ENCODE measurements at regions not wholly inside any gene's neighbourhood (a gene's known extent, or its start where the extent isn't known, plus 50 kb on each side); places are given as distances from the start of the nearest gene placed in this dataset.

DNA sequence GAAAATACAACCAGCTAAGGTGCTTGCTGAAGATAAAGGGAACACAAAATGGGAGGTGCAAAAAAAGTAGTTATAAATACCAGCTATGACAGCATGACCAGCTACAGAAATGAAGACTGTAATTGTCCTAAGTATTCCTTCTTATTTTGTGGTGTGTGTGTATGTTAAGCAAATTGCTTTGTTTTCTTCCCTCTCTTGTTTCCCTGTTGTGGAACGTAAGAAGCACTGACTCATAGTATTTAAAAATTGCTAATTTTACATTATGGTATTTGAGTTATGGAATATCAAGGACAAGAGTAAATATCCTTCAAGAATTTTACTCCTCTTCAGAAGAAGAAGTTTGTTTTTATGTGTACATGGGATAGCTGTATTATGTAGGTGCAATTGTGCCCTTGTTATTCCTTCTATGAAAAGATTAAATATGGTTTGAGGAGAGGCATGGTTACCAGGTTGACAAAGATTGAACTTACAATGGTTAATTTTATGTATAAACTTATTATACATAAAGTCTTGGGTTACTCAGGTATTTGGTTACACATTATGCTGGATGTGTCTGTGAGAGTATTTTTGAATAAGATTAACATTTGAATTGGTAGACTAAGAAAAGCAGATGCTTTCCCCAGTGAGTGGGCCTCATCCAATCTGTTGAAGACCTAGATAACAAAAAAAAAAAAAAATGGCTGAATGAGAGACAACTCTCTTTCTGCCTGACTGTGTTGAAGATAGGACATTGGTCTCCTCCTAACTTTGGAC is 1132.1 kb upstream of the ALCAM start (continued):
- TF ChIP-seq, protein P1, sequence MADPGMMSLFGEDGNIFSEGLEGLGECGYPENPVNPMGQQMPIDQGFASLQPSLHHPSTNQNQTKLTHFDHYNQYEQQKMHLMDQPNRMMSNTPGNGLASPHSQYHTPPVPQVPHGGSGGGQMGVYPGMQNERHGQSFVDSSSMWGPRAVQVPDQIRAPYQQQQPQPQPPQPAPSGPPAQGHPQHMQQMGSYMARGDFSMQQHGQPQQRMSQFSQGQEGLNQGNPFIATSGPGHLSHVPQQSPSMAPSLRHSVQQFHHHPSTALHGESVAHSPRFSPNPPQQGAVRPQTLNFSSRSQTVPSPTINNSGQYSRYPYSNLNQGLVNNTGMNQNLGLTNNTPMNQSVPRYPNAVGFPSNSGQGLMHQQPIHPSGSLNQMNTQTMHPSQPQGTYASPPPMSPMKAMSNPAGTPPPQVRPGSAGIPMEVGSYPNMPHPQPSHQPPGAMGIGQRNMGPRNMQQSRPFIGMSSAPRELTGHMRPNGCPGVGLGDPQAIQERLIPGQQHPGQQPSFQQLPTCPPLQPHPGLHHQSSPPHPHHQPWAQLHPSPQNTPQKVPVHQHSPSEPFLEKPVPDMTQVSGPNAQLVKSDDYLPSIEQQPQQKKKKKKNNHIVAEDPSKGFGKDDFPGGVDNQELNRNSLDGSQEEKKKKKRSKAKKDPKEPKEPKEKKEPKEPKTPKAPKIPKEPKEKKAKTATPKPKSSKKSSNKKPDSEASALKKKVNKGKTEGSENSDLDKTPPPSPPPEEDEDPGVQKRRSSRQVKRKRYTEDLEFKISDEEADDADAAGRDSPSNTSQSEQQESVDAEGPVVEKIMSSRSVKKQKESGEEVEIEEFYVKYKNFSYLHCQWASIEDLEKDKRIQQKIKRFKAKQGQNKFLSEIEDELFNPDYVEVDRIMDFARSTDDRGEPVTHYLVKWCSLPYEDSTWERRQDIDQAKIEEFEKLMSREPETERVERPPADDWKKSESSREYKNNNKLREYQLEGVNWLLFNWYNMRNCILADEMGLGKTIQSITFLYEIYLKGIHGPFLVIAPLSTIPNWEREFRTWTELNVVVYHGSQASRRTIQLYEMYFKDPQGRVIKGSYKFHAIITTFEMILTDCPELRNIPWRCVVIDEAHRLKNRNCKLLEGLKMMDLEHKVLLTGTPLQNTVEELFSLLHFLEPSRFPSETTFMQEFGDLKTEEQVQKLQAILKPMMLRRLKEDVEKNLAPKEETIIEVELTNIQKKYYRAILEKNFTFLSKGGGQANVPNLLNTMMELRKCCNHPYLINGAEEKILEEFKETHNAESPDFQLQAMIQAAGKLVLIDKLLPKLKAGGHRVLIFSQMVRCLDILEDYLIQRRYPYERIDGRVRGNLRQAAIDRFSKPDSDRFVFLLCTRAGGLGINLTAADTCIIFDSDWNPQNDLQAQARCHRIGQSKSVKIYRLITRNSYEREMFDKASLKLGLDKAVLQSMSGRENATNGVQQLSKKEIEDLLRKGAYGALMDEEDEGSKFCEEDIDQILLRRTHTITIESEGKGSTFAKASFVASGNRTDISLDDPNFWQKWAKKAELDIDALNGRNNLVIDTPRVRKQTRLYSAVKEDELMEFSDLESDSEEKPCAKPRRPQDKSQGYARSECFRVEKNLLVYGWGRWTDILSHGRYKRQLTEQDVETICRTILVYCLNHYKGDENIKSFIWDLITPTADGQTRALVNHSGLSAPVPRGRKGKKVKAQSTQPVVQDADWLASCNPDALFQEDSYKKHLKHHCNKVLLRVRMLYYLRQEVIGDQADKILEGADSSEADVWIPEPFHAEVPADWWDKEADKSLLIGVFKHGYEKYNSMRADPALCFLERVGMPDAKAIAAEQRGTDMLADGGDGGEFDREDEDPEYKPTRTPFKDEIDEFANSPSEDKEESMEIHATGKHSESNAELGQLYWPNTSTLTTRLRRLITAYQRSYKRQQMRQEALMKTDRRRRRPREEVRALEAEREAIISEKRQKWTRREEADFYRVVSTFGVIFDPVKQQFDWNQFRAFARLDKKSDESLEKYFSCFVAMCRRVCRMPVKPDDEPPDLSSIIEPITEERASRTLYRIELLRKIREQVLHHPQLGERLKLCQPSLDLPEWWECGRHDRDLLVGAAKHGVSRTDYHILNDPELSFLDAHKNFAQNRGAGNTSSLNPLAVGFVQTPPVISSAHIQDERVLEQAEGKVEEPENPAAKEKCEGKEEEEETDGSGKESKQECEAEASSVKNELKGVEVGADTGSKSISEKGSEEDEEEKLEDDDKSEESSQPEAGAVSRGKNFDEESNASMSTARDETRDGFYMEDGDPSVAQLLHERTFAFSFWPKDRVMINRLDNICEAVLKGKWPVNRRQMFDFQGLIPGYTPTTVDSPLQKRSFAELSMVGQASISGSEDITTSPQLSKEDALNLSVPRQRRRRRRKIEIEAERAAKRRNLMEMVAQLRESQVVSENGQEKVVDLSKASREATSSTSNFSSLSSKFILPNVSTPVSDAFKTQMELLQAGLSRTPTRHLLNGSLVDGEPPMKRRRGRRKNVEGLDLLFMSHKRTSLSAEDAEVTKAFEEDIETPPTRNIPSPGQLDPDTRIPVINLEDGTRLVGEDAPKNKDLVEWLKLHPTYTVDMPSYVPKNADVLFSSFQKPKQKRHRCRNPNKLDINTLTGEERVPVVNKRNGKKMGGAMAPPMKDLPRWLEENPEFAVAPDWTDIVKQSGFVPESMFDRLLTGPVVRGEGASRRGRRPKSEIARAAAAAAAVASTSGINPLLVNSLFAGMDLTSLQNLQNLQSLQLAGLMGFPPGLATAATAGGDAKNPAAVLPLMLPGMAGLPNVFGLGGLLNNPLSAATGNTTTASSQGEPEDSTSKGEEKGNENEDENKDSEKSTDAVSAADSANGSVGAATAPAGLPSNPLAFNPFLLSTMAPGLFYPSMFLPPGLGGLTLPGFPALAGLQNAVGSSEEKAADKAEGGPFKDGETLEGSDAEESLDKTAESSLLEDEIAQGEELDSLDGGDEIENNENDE (IDR thresholded peaks at IDR 0.05; ENCODE audit: insufficient replicate concordance, low read length): no peak
- TF ChIP-seq NANOG (IDR thresholded peaks at IDR 0.05; ENCODE audit: insufficient read depth, low read depth, low read length, poor library complexity, severe bottlenecking) (no peak), GTF2F1 (IDR thresholded peaks at IDR 0.05; ENCODE audit: borderline replicate concordance, low read depth, low read length) (no peak), ASH2L (IDR thresholded peaks at IDR 0.05; ENCODE audit: low read length) (no peak), RXRA (IDR thresholded peaks at IDR 0.05; ENCODE audit: insufficient read depth, low read depth, low read length) (no peak), KDM1A (IDR thresholded peaks at IDR 0.05; ENCODE audit: borderline replicate concordance, low read length) (no peak), SIRT6 (IDR thresholded peaks at IDR 0.05; ENCODE audit: low read length) (no peak), KDM4A (IDR thresholded peaks at IDR 0.05; ENCODE audit: low read depth, low read length, severe bottlenecking) (no peak), GABPA (IDR thresholded peaks at IDR 0.05; ENCODE audit: borderline replicate concordance, insufficient read depth, low read length) (no peak)
